G401 (cell line): ENCODE measurements at regions not wholly inside any gene's neighbourhood (a gene's known extent, or its start where the extent isn't known, plus 50 kb on each side); places are given as distances from the start of the nearest gene placed in this dataset.
A peak's percentile ranks its signal among the peaks of the same experiment; 100 is the strongest.
"Not testable (repeated sequence)": the region's sequence is repeated elsewhere in the genome, so short reads cannot be mapped to it uniquely, and the experiment has no call there.

Source experiments
- DNase-seq: peaks from one replicate; pipeline ENCODE4 v3.0.0-alpha.2; 2015; ENCODE audit warnings: low spot score
- in situ Hi-C: cut with HindIII; loops from 2 replicates; pipeline ENCODE4 v1.10.0; 2016; ENCODE audit warnings: low sequenced_read_pairs, mixed read lengths

DNA sequence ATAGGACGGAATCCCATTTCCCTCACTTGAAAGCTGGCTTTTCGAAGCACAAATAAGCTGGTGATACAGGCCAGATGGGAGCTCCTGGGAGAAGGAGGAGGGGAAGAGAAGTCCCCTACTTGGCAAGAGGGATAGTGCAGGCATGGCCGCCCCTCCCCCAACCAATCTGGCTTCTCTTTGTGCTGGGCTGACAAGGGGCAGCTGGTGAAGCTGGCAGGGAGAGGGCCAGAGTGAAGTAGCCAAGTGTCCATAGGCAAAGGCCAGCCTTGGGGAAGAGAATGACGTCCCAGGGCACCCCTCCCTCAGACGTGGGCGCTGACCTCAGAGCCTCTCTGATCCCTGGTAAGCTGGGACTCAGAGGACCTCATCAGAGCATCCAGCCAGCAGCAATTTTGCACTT is 78.7 kb upstream of the GRAMD1B start:
- in situ Hi-C loops, result no loop called here
- peak; percentile 97 for DNase-seq

DNA sequence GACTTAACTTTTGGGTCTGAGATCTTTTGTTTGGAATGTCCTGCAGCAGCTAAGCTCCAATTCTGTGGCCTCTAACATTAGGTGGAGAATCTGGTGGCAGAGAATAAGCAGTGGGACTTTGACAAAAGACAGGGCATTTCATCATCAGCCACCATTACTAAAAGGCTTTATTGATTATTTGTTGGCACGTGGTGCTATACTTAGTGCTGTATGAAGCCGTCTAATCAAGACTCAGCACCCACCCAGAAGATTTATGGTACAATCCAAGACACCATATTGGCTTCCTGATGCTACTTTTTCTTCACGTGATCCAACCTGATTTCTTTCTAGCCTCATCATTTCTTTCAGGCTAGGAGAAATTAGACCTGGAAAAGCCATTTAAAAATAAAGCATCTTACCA is 80.7 kb upstream of the GRAMD1B start:
- in situ Hi-C loops, result no loop called here
- no peak for DNase-seq

DNA sequence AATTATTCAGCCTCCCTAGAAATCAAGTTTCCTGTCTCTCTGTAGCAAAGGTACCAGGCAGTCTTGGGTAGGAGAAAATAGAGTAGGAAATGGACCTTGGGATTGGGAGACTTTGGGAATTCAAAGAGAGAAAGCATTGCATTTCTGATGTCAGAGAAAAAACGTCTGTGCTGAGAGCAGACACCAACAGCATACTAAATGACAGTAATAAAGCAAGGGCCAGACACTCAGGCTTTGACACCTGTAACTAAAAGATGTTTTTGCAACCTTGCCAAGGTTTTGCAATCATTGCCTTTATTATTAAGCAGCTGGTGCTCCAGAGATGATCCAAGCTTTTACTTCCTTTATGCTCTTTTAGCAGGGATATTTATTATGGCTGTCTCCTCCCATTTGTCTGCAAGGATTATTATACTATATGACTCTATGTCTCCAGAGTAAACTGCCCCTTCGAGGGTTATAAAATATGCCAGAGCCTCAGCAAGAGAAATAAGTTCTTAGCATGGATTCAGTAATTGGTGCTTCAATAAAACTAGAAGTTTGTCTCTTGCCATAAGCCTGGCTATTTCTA is 85.2 kb upstream of the GRAMD1B start:
- in situ Hi-C loops, result no loop called here
- no peak for DNase-seq

DNA sequence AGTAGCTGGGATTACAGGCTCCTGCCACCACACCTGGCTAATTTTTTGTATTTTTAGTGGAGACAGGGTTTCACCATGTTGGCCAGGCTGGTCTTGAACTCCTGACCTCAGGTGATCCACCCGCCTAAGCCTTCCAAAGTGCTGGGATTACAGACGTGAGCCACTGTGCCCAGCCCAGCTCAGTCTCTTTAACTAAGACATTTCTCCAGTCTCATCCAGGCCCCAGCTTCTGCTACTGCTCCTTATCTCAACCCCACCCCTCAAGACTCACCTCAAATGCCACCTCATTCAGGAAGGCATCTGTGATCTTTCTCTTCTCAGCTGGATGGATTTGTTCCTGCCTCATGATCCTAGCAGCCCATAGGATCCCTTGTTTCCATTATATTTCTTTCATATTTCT is 85.9 kb upstream of the GRAMD1B start:
- in situ Hi-C loops, DNase-seq: not testable (repeated sequence)

DNA sequence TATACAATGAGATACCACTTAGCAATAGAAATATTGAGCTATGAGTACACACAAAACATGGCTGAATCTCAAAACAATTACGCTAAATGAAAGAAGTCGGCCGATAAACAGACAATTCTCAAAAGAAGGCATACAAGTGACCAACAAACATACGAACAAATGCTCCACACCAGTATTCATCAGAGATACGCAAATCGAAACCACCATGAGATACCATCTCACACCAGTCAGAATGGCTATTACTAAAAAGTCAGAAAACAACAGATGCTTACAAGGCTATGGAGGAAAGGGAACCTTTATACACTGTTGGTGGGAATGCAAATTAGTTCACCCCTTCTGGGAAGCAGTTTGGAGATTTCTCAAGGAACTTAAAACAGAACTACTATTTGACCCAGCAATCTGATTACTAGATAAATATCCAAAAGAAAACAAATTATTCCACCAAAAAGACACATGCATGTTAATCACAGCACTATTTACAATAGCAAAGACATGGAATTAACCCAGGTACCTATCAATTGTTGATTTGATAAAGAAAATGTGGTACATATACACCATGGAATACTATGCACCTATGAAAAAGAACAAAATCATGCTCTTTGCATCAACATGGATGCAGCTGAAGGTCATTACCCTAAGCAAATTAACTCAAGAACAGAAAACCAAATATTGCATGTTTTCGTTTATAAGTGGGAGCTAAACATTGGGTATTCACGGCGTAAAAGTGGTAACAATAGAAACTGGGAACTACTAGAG is 90.9 kb upstream of the GRAMD1B start:
- no peak for DNase-seq
- in situ Hi-C loops, result no loop called here

DNA sequence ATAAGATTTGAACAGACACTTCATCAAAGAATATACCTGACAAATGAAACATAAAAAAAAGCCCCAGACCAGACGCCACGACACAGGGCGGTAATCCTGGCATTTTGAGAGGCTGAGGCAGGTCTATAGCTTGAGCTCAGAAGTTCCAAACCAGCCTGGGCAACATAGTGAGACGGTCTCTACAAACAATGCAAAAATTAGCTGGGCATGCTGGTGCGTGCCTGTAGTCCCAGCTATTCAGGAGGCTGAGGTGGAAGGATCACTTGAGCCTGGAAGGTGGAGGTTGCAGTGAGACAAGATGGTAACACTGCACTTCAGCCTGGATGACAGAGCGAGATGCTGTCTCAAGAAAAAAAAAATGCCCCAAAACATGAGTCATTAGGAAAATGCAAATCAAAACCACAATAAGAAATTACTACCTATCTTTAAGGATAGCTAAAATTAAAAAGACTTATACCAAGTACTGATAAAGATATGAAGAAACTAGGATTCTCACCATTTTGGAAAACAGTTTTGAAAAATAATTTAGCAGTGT is 91.7 kb upstream of the GRAMD1B start:
- no peak for DNase-seq
- in situ Hi-C loops, result no loop called here

DNA sequence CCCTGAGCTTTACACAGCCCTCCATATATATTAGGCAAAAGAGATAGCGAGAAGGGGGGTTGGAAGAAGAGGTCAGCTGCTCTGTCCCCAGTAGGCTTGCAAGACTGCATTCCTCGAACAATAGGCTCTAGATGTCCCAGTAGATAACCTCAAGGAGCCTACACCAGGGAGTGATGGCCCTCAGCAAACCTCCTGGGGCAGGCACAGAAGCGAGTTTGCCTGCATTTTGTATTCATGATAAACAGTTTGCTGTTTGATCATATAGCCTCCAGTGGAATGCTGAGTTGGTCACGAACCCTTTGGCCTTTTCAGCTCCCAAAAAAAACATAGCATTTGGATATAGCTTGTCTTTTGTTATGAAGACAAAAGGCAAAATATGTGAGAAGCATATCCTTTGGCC is 95.1 kb upstream of the GRAMD1B start:
- in situ Hi-C loops, result no loop called here
- DNase-seq, result no peak

DNA sequence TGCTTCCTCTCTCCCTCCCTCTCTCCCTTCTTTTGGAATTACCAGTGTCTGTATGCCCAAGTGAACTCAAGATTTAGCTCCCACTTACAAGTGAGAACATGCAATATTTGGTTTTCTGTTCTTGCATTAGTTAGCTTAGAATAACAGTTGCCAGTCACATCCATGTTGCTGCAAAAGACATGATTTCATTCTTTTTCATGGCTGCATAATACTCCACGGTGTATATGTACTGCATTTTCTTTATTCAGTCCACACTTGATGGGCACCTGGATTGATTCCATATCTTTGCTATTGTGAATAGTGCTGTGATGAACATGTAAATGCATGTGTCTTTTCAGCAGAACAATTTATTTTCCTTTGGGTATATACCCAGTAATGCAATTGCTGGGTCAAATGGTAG is 97.5 kb upstream of the GRAMD1B start:
- in situ Hi-C loops, DNase-seq: not testable (repeated sequence)

DNA sequence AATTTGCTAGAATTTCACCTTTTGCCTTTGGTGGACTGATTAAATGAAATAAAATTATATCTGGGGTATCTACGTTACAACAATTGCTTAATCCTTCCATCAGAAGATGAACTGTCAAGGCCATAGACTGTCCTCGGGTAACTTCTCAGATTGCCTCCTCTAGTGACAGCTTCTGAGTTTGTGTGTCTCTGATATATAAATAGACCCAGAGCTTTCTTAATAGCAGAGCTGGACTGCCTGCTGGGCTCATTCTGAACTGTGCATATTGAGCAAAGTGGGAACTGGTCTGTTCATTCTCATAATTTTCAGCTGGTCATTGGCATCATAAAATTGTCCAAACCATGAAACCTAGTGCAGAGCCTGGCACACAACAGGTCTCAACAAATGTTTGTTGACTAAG is 99.1 kb upstream of the GRAMD1B start:
- DNase-seq, result peak; percentile 70
- in situ Hi-C loops, result no loop called here

DNA sequence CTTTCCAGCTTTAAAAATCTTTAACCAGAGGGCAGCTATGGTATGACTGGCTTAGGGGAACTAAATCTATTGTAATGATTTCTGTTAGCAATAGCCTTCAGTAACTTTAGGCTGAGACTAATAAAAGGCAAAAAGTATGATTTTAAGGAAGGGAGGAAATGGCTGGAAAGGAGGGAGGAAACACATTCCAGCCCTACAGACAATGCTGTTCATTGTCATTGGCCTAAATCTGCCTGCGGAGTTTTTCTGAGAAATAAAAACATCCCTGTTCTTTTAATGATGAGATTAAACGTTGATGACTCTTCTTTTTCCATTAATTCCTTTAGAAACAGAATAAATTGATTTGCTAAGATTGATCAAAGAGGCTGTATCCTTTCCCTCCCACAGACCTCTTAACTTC is 99.6 kb upstream of the GRAMD1B start:
- DNase-seq, result no peak
- in situ Hi-C loops, result no loop called here

DNA sequence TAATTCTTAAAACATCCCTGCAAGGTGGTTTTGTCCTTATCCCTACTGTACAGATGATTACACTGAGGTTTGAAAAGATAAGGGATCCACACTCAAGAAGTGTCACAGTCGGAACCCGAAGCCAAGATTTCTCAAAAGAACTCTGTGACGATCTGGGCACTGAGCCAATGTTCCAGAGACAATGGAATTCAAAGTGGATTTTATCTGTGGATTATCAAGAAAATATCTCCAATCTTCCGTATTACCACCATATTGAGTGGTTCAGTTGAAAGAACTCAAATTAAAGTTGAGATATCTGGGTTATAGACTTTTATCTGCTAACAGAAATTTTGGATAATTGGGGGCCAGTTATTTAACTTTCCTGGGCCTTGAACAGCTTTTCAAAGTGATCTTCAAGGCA is 100.0 kb upstream of the GRAMD1B start:
- in situ Hi-C loops, result no loop called here
- no peak for DNase-seq

DNA sequence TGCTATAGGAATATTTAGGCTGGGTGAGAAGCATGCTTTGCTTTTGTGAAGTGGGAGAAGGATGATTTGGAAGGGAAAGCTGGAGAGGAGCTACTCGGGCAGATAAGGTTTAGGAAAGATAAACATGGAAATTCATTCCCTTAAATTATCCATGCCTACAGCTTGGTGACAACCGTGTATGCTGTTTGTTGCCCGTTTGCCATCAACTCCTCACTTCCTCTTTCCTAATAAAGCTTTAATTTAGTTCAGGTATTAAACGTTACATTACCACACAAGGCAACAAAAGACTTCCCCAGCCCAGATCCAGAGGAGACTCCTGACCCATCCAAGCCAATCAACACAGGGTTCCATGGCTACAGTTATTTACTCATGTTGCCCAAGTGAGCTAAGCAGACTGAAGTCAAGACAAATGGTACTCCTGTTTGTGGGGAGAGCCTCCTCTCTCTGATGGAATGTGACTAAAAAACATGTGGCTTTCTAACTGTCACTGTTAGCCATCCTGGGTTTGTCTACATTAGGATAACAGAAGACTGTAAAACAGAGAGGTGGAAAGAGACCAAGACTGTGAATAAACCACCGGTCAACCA is 101.7 kb upstream of the GRAMD1B start:
- DNase-seq, result no peak
- in situ Hi-C loops, result no loop called here

DNA sequence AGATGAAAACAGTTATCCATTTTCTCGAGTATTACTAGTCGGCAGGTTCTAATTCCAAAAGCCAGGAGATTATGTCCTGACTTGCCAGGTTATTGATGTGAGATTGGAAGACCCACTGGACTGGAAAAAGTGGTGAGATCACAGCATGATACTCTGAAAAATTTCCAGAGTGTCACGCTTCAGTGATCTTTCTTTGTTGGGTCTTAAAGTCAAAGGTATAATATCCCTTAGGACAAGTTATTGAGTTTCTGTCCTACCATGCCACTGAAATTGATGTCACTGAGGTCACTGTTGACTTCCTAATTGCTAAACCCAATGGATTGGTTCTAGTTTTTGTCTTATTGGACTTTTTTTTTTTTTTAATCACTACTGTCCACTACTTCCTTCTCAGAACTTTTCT is 104.5 kb upstream of the GRAMD1B start:
- in situ Hi-C loops, result no loop called here
- DNase-seq, result no peak

DNA sequence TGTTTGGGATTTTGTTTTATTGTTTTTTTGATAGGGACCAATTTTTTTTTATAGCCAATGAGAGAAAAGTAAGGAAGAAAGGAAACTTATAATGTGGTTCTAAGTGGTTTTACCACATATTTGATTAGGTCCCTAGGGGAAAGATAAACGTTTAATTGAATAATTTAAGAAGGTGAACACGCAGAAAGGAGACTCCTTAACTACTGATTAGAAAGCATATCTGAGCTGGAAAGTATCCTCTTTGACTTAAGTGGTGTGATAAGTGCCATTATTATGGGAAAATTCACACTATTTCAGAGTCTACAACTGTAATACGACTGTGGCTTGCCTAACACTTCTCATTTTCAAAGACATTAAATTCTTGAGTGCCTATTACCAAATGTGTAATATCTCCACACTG is 106.5 kb upstream of the GRAMD1B start:
- in situ Hi-C loops, result no loop called here
- DNase-seq, result no peak

DNA sequence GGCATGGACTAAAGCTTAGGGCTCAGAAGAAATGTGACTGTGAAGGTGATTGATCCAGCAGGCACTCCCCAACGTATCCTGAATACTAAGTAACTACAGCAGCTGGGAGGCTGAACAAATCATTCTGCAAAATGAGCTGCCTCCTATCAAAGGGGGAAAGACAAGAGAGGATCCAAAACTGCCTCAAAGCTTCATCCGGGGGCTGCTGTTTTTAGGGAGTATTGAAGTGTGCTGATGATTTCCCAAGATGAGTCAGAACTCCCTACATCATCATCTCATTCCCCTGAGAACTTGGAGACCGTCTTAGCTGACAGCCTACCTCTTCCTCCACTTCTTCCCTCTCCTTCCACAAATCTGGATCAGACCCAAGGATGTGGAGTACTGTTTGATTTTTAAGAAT is 108.4 kb upstream of the GRAMD1B start:
- in situ Hi-C loops, result no loop called here
- DNase-seq, result no peak

DNA sequence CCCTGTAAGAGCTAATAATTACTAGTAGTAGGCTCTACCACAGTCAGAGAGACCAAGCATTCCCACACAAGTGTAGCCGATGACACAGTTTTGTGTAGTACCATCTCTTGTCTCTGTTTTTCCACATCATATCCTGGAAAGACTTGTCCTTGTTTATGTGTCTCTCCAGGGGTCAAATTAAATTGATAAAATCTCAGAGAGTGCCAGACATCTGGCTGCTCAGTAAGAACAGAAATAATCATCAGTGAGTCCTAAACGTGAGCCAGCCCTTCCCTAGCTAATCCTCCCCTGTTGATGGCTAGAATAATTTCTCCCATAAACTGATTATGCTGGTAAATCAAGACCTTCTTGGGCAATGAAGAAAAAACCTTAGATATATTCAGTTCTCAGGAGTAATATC is 111.4 kb upstream of the GRAMD1B start:
- in situ Hi-C loops, result no loop called here
- no peak for DNase-seq

DNA sequence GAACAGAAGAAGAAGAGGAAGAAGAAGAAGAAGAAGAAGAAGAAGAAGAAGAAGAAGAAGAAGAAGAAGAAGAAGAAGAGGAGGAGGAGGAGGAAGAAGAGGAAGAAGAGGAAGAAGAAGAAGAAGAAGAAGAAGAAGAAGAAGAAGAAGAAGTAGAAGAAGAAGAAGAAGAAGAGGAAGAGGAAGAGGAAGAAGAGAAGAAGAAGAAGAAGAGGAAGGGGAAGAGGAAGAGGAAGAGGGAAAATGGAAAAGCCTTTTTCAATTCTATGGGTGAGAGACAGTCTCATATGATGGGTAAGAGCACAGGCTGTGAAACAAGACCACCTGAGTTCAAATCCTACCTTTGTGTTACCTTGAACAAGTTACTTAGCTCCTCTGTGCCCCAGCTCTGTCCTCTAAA is 111.9 kb upstream of the GRAMD1B start:
- DNase-seq, in situ Hi-C loops: not testable (repeated sequence)

DNA sequence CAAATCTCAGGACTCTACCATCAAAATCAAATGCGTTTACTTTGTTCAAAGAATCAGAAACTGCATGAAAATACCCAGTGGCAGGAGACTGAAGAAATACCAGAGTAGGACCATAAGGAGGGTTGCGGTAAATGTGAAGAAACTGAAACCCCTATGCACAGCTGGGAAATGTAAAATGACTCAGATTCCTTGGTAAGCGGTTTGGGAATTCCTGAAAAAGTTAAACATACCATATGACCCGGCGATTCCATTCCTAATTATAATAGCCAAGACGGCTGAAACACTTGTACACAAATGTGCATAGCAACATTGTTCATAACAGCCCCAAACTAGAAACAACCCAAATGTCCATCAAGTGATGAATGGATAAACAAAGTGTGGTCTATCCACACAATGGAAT is 114.1 kb upstream of the GRAMD1B start:
- in situ Hi-C loops, result no loop called here
- no peak for DNase-seq

DNA sequence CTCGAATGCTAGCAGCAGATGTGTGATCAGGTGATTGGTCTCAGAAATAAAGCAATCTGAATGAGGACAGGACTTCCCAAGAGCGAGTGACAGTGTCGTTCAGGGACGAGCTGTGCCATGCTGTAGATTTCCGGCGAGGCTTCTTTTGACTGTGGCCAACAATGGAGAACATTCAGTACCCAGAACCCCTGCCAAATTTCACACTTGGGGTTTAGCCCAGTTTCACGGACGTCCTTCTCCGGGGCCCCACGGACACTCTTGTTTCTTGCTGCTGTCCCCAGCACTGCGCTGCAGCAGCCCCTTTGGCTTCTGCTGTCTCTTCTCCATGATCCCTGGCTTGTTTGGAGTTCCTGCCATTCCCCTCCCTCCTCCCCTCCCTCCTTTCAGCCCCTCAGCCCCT is 115.1 kb upstream of the GRAMD1B start:
- peak; percentile 60 for DNase-seq
- in situ Hi-C loops, result no loop called here

DNA sequence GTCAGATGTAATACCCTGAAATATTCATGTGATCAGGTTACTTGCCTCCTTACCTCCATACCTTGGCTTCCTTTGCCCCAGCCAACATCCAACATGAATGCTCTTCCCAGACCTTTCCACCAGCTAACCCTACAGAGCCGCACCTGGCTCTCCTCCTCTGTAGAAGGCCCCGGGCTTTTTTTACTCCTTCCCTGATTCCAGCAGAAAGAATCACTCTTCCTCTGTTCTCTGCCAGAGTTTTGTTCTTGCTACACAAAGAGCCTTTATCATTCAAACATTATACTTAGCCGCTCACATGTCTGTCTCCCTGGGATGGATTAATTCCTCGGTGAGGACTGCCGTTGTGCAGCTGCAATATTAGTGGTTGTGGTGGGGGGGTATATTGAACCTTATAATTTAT is 116.8 kb upstream of the GRAMD1B start:
- in situ Hi-C loops, result no loop called here
- DNase-seq, result no peak

DNA sequence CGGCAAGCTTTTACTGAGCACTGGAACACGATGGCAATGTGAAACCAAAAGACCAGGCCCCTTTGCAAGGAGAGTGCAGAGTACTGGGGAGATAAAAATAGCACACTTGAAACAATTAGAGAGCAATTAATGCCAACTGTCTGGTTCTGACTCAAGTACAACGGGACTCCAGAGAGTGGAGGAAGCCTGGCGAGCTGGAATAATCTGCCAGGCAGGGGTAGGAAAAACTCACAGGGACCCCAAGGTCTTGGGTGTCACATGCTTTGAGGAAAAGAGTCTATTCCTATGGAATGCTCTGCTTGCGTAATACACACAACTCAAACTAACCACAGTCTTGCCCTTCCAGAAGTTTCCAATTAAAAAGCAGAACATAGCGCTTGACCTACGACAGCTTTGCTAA is 113.0 kb upstream of the CLMP start:
- DNase-seq, result peak; percentile 77
- in situ Hi-C loops, result no loop called here
